H1 (cell line): ENCODE measurements at regions not wholly inside any gene's neighbourhood (a gene's known extent, or its start where the extent isn't known, plus 50 kb on each side); places are given as distances from the start of the nearest gene placed in this dataset.
A peak's percentile ranks its signal among the peaks of the same experiment; 100 is the strongest.

Experiments
- CTCF ChIA-PET: fragments of 300-600 bp; sonication (Branson Sonifier 250); formaldehyde crosslinking; loops from one replicate; lab custom pipeline; 2021; ENCODE audit not compliant: partially characterized antibody; lab: Charles Lee
- POLR2A ChIA-PET: fragments of 300-600 bp; sonication (Branson Sonifier 250); formaldehyde crosslinking; loops from one replicate; lab custom pipeline; 2021; ENCODE audit warnings: inconsistent platforms; ENCODE audit not compliant: partially characterized antibody; lab: Charles Lee
- DNase-seq, 2 experiments: peaks; one replicate each; pipeline versions ENCODE4 v3.0.0 to v3.0.0-alpha.2; 2010 to 2022; ENCODE audit warnings: low spot score in 2 of 2, low read depth in 1 of 2, mixed read lengths in 1 of 2
- FAIRE-seq: peaks from 2 replicates; lab custom pipeline; 2011; peaks lifted over from hg19 to GRCh38; lab: Jason Lieb, UNC
- H2AFZ ChIP-seq: 2 replicates; pipeline ENCODE4 v1.8.1; 2012; ENCODE audit warnings: low read length, inconsistent platforms
- H2AK5ac ChIP-seq: 2 replicates; pipeline ENCODE4 v1.6.1; 2013; ENCODE audit warnings: low read depth, low read length
- H2BK120ac ChIP-seq: replicated peaks from 2 replicates; pipeline ENCODE3; 2013; ENCODE audit warnings: low read depth, low read length, inconsistent platforms
- H2BK12ac ChIP-seq: 2 replicates; pipeline ENCODE4 v1.6.1; 2013; ENCODE audit warnings: low read depth, low read length
- H2BK15ac ChIP-seq: 2 replicates; pipeline ENCODE4 v1.6.1; 2013; ENCODE audit warnings: low read length
- H2BK20ac ChIP-seq: 2 replicates; pipeline ENCODE4 v1.6.1; 2013; ENCODE audit warnings: low read length
- H2BK5ac ChIP-seq: 2 replicates; pipeline ENCODE4 v1.6.1; 2013; ENCODE audit warnings: low read depth, low read length
- H3K14ac ChIP-seq: 2 replicates; pipeline ENCODE4 v1.6.1; 2013; ENCODE audit warnings: inconsistent platforms; ENCODE audit not compliant: insufficient read length
- H3K18ac ChIP-seq: 2 replicates; pipeline ENCODE4 v1.6.1; 2013; ENCODE audit warnings: low read length; ENCODE audit errors: extremely low read depth
- H3K23ac ChIP-seq: 2 replicates; pipeline ENCODE4 v1.6.1; 2013; ENCODE audit warnings: inconsistent platforms; ENCODE audit not compliant: insufficient read length
- H3K23me2 ChIP-seq: 2 replicates; pipeline ENCODE4 v1.6.1; 2013; ENCODE audit warnings: low read depth, low read length
- H3K27ac ChIP-seq: 2 replicates; pipeline ENCODE4 v1.6.1; 2011; ENCODE audit warnings: low read depth, low read length, inconsistent platforms
- H3K27me3 ChIP-seq, 4 experiments: replicated peaks in 1 of 4; 1 replicate in 1 of 4; 2 replicates in 3 of 4; pipeline versions ENCODE4 v1.6.1 to v1.8.1; 2011 to 2013; ENCODE audit warnings: low read length in 3 of 4, mild to moderate bottlenecking in 3 of 4, inconsistent platforms in 2 of 4, mixed read lengths in 2 of 4, moderate library complexity in 1 of 4; ENCODE audit not compliant: control insufficient read depth in 3 of 4, insufficient read depth in 3 of 4; ENCODE audit errors: extremely low read depth in 1 of 4
- H3K36me3 ChIP-seq, 4 experiments: 2 replicates each; pipeline versions ENCODE4 v1.6.1 to v1.8.1; 2011 to 2013; ENCODE audit warnings: mild to moderate bottlenecking in 4 of 4, low read length in 3 of 4, moderate library complexity in 2 of 4, control low read depth in 1 of 4, inconsistent platforms in 1 of 4; ENCODE audit not compliant: insufficient read depth in 4 of 4, control insufficient read depth in 2 of 4
- H3K4ac ChIP-seq: replicated peaks from 2 replicates; pipeline ENCODE3; 2013; ENCODE audit warnings: low read length, low read depth, mixed read lengths, inconsistent platforms; ENCODE audit not compliant: insufficient read length
- H3K4me1 ChIP-seq, 4 experiments: replicated peaks in 1 of 4; 1 replicate in 1 of 4; 2 replicates in 3 of 4; pipeline versions ENCODE4 v1.6.1 to v1.8.1; 2011 to 2013; ENCODE audit warnings: low read length in 3 of 4, inconsistent platforms in 2 of 4, mixed read lengths in 1 of 4; ENCODE audit not compliant: insufficient read depth in 4 of 4, control insufficient read depth in 3 of 4
- H3K4me2 ChIP-seq, 2 experiments: 2 replicates each; pipeline versions ENCODE4 v1.6.1 to v1.8.1; 2011 to 2013; ENCODE audit warnings: low read depth in 2 of 2, low read length in 2 of 2, control low read depth in 1 of 2, inconsistent platforms in 1 of 2, mild to moderate bottlenecking in 1 of 2; ENCODE audit not compliant: insufficient read depth in 1 of 2
- H3K4me3 ChIP-seq, 4 experiments: fragments of 200-600, 300-600 bp in 1 of 4; sonication (generic), shearing (Covaris generic), sonication (Bioruptor Twin) in 1 of 4; 2 replicates each; pipeline versions ENCODE4 v1.5.1 to v1.8.1; 2011 to 2016; ENCODE audit warnings: low read length in 4 of 4, low read depth in 3 of 4, control low read depth in 2 of 4, inconsistent platforms in 2 of 4, mild to moderate bottlenecking in 2 of 4, mixed read lengths in 1 of 4, moderate library complexity in 1 of 4; ENCODE audit not compliant: insufficient read depth in 2 of 4; ENCODE audit errors: extremely low read depth in 1 of 4
- H3K56ac ChIP-seq: replicated peaks from 2 replicates; pipeline ENCODE3; 2013; ENCODE audit warnings: low read depth, mild to moderate bottlenecking, mixed read lengths, low read length, inconsistent platforms; ENCODE audit not compliant: insufficient read length
- H3K79me1 ChIP-seq: 2 replicates; pipeline ENCODE4 v1.6.1; 2013; ENCODE audit warnings: low read depth, low read length, control low read depth
- H3K79me2 ChIP-seq, 2 experiments: 2 replicates each; pipeline versions ENCODE4 v1.6.1 to v1.8.1; 2012 to 2013; ENCODE audit warnings: low read length in 2 of 2, mild to moderate bottlenecking in 2 of 2, inconsistent platforms in 1 of 2; ENCODE audit not compliant: insufficient read depth in 2 of 2, control insufficient read depth in 1 of 2
- H3K9ac ChIP-seq, 4 experiments: replicated peaks in 1 of 4; 1 replicate in 1 of 4; 2 replicates in 3 of 4; pipeline versions ENCODE4 v1.6.1 to v1.8.1; 2011 to 2013; ENCODE audit warnings: low read depth in 3 of 4, low read length in 3 of 4, control low read depth in 2 of 4, mild to moderate bottlenecking in 2 of 4, moderate library complexity in 2 of 4, inconsistent platforms in 1 of 4; ENCODE audit errors: extremely low read depth in 1 of 4
- H3K9me3 ChIP-seq, 2 experiments: 2 replicates each; pipeline versions ENCODE4 v1.6.1 to v1.8.1; 2012 to 2013; ENCODE audit warnings: mild to moderate bottlenecking in 2 of 2, moderate library complexity in 2 of 2, control low read depth in 1 of 2, inconsistent platforms in 1 of 2, low read depth in 1 of 2, low read length in 1 of 2, mixed read lengths in 1 of 2; ENCODE audit not compliant: insufficient read depth in 2 of 2
- H4K20me1 ChIP-seq, 2 experiments: replicated peaks in 1 of 2; 2 replicates each; pipeline versions ENCODE3 to v1.8.1; 2011 to 2013; ENCODE audit warnings: inconsistent platforms in 2 of 2, low read length in 2 of 2, mild to moderate bottlenecking in 1 of 2; ENCODE audit not compliant: insufficient read depth in 2 of 2, control insufficient read depth in 1 of 2
- H4K5ac ChIP-seq: 2 replicates; pipeline ENCODE4 v1.6.1; 2013; ENCODE audit warnings: low read length, low read depth, mixed read lengths, inconsistent platforms; ENCODE audit not compliant: insufficient read length
- H4K8ac ChIP-seq: 2 replicates; pipeline ENCODE4 v1.8.0; 2013; ENCODE audit warnings: mild to moderate bottlenecking, moderate library complexity, low read length, inconsistent platforms; ENCODE audit not compliant: insufficient read depth; ENCODE audit errors: extremely low read depth
- H4K91ac ChIP-seq: replicated peaks from 2 replicates; pipeline ENCODE3; 2013; ENCODE audit warnings: low read length, mixed read lengths, inconsistent platforms; ENCODE audit not compliant: insufficient read length
- BRCA1 ChIP-seq: IDR thresholded peaks from 2 replicates; pipeline ENCODE4 v1.6.1; 2012; ENCODE audit warnings: low read depth, low read length, improper control_type of control experiment
- CEBPB ChIP-seq: IDR thresholded peaks from 2 replicates; pipeline ENCODE4 v1.6.1; 2012; ENCODE audit warnings: low read depth, low read length
- FOSL1 ChIP-seq: IDR thresholded peaks from 2 replicates; pipeline ENCODE4 v1.6.1; 2011; ENCODE audit warnings: mild to moderate bottlenecking, low read depth, low read length, moderate library complexity; ENCODE audit not compliant: insufficient read depth
- GABPA ChIP-seq: IDR thresholded peaks from 2 replicates; pipeline ENCODE4 v1.6.1; 2011; ENCODE audit warnings: mild to moderate bottlenecking, low read length, moderate library complexity, borderline replicate concordance; ENCODE audit not compliant: insufficient read depth
- GTF2F1 ChIP-seq: IDR thresholded peaks from 2 replicates; pipeline ENCODE4 v1.6.1; 2012; ENCODE audit warnings: low read depth, low read length, improper control_type of control experiment, borderline replicate concordance
- NANOG ChIP-seq: IDR thresholded peaks from 2 replicates; pipeline ENCODE4 v1.6.1; 2011; ENCODE audit warnings: low read length, low read depth, mild to moderate bottlenecking, inconsistent platforms; ENCODE audit not compliant: insufficient read depth, poor library complexity, severe bottlenecking
- NRF1 ChIP-seq: IDR thresholded peaks from 2 replicates; pipeline ENCODE4 v1.6.1; 2011; ENCODE audit warnings: mild to moderate bottlenecking, low read depth, low read length, improper control_type of control experiment
- RXRA ChIP-seq: IDR thresholded peaks from 2 replicates; pipeline ENCODE4 v1.6.1; 2011; ENCODE audit warnings: low read depth, mild to moderate bottlenecking, low read length, moderate library complexity; ENCODE audit not compliant: insufficient read depth
- SIX5 ChIP-seq: IDR thresholded peaks from 2 replicates; pipeline ENCODE4 v1.6.1; 2011; ENCODE audit warnings: mild to moderate bottlenecking, low read depth, low read length
- SP1 ChIP-seq: IDR thresholded peaks from 2 replicates; pipeline ENCODE4 v1.6.1; 2011; ENCODE audit warnings: low read depth, low read length
- SUZ12 ChIP-seq: fragments of 200-600 bp; sonication (generic); IDR thresholded peaks from 2 replicates; pipeline ENCODE4 v1.6.1; 2012; ENCODE audit warnings: mild to moderate bottlenecking, inconsistent platforms, low read length, moderate library complexity, mixed read lengths
- TAF1 ChIP-seq: IDR thresholded peaks from 2 replicates; pipeline ENCODE4 v1.6.1; 2011; ENCODE audit warnings: mild to moderate bottlenecking, low read depth, low read length
- TEAD4 ChIP-seq: IDR thresholded peaks from 2 replicates; pipeline ENCODE4 v1.6.1; 2012; ENCODE audit warnings: low read depth, low read length, inconsistent platforms, mixed read lengths
- WGBS, 2 experiments: shearing (Covaris generic) in 1 of 2; methylation state at CpG; one replicate each; pipeline versions ENCODE4 v1.1.6 to v1.1.7; 2013 to 2015; ENCODE audit warnings: low lambda C conversion rate in 2 of 2, mixed read lengths in 2 of 2, inconsistent platforms in 1 of 2, low coverage in 1 of 2, missing lambda C conversion rate in 1 of 2; ENCODE audit not compliant: insufficient replicate concordance in 2 of 2, insufficient coverage in 1 of 2, insufficient read length in 1 of 2; ENCODE audit errors: extremely low coverage in 1 of 2, missing lambda C conversion rate in 1 of 2; 5-methylcytosine and 5-hydroxymethylcytosine counted together

DNA sequence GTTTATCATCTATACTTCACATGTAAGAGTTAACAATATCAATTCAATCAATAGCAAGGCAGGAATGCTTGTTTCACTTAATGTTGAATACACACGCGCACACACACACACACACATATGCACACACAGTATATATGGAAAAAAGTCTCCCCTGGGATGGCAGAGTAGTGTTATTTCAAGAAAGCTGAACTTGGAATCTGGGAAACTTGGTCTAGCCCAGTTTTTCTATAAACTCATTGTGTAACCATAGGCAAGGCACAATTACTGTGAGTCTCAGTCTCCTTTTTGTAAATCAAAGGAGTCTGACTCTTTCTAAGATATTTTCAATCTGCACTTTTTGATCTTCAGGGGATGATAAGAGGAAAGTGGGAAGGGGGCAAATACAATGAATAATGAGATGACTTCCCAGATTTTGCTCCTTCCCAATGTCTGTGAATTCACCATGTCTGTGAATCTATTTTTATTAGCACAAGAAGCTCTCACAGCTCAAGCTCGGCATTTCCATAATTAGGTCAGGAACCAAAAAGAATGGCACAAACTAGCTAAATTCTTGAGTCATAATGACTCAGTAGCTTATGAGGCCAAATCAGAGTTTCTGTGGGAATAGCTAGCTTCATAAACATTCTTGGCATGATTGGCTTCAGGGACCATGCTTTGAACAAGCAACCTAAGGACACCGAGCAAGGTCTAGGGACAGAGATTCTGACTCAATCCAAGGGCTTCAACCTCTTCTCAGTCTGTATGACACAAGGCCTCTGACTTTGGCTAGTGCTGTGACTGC lies 227.4 kb upstream of the DCBLD2 start:
- no peak for TF ChIP-seq CEBPB
- no peak for TF ChIP-seq SIX5
- TF ChIP-seq GABPA, result no peak
- TF ChIP-seq BRCA1, result no peak
- no peak for TF ChIP-seq GTF2F1
- no peak for TF ChIP-seq SUZ12
- no peak for TF ChIP-seq FOSL1
- TF ChIP-seq NRF1, result no peak
- no peak for TF ChIP-seq RXRA
- TF ChIP-seq TEAD4, result no peak
- TF ChIP-seq SP1, result no peak
- TF ChIP-seq NANOG, result no peak
- TF ChIP-seq TAF1, result no peak
- Histone ChIP-seq H2AK5ac (no peak overlapping the region), H3K27ac (no peak overlapping the region), H4K8ac (no peak overlapping the region), H2BK12ac (no peak overlapping the region), H3K79me2 (no peaks in the 10 kb centered on the region), H3K18ac (no peak overlapping the region), H2BK20ac (no peak overlapping the region), H3K36me3 (no peaks in the 10 kb centered on the region), H4K20me1 (no peaks in the 10 kb centered on the region), H3K14ac (peak overlapping the region; percentile 42), H4K5ac (no peak overlapping the region), H3K4ac (no peak overlapping the region), H3K23me2 (no peaks in the 10 kb centered on the region; the same call in 1 of the 2 replicates), H2AFZ (no peak overlapping the region), H3K9ac (no peak overlapping the region), H3K4me2 (no peak overlapping the region), H3K4me1 (no peaks in the 10 kb centered on the region), H3K9me3 (no peaks in the 10 kb centered on the region), H3K79me1 (no peaks in the 10 kb centered on the region), H4K91ac (no peak overlapping the region), H3K56ac (no peak overlapping the region), H3K23ac (no peak overlapping the region), H3K27me3 (no peaks in the 10 kb centered on the region), H3K4me3 (no peak overlapping the region), H2BK5ac (no peak overlapping the region), H2BK120ac (no peak overlapping the region), H2BK15ac (no peak overlapping the region)
- CTCF ChIA-PET, result interaction anchor here (1.0 to 1.6 kb wide), 2 partner anchors 9 to 15 kb away, joined by 3 to 4 read pairs; no protein-coding TSS in a partner anchor
- FAIRE-seq, result no peak
- POLR2A ChIA-PET, result no interaction called here
- 63% methylated on average over 4 of the region's 4 CpGs; no CpG with 5 or more reads in 1 of the 2 experiments for WGBS, 2 experiments
- DNase-seq, result no peak
